Gastroesophageal sphincter (tissue), 3 donors: ENCODE measurements at regions not wholly inside any gene's neighbourhood (a gene's known extent, or its start where the extent isn't known, plus 50 kb on each side); places are given as distances from the start of the nearest gene placed in this dataset.

Experiments used
- POLR2A ChIP-seq, 2 donors: fragments of 450-650 bp; IDR thresholded peaks; one replicate each; pipeline ENCODE4 v1.6.1; 2017; ENCODE audit warnings: antibody characterized with exemption in 2 of 2, mild to moderate bottlenecking in 2 of 2, moderate library complexity in 1 of 2
- POLR2AphosphoS5 ChIP-seq: sonication (generic); formaldehyde crosslinking; IDR thresholded peaks from one replicate; pipeline ENCODE4 v1.6.1; 2017; ENCODE audit warnings: antibody characterized with exemption
- TF ChIP-seq, protein P1 (sequence below), 4 experiments: fragments of 200-600 bp in 2 of 4; fragments of 450-650 bp in 2 of 4; sonication (generic) in 1 of 4; IDR thresholded peaks; one replicate each; pipeline ENCODE4 v1.5.1; 2017 to 2019; ENCODE audit warnings: antibody characterized with exemption in 4 of 4, mild to moderate bottlenecking in 2 of 4, moderate library complexity in 2 of 4

- TF ChIP-seq POLR2AphosphoS5 (no peak), POLR2A (IDR thresholded peaks at IDR 0.05) (no peak)
- TF ChIP-seq, protein P1, sequence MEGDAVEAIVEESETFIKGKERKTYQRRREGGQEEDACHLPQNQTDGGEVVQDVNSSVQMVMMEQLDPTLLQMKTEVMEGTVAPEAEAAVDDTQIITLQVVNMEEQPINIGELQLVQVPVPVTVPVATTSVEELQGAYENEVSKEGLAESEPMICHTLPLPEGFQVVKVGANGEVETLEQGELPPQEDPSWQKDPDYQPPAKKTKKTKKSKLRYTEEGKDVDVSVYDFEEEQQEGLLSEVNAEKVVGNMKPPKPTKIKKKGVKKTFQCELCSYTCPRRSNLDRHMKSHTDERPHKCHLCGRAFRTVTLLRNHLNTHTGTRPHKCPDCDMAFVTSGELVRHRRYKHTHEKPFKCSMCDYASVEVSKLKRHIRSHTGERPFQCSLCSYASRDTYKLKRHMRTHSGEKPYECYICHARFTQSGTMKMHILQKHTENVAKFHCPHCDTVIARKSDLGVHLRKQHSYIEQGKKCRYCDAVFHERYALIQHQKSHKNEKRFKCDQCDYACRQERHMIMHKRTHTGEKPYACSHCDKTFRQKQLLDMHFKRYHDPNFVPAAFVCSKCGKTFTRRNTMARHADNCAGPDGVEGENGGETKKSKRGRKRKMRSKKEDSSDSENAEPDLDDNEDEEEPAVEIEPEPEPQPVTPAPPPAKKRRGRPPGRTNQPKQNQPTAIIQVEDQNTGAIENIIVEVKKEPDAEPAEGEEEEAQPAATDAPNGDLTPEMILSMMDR (IDR thresholded peaks at IDR 0.05), result no peak
Observed at GRCh38 chr9:28232686-28233085, 659.4 kb upstream of the C9orf72 start.
